SK-N-SH (cell line): ENCODE measurements at regions not wholly inside any gene's neighbourhood (a gene's known extent, or its start where the extent isn't known, plus 50 kb on each side); places are given as distances from the start of the nearest gene placed in this dataset.

Source experiments
- CTCF ChIA-PET: fragments of 300-600, 350-600 bp; formaldehyde crosslinking; extraction: SDS; loops from one replicate; lab custom pipeline; 2021; lab: Yijun Ruan, JAX
- POLR2A ChIA-PET: fragments of 350-600 bp; sonication (Branson Sonifier 250); formaldehyde crosslinking; extraction: SDS; loops from one replicate; lab custom pipeline; 2020; ENCODE audit warnings: antibody characterized with exemption, inconsistent platforms; lab: Yijun Ruan, JAX
- DNase-seq: peaks from one replicate; pipeline ENCODE4 v3.0.0; 2012
- H2AFZ ChIP-seq: fragments of 200-600 bp; sonication (generic); 2 replicates; pipeline ENCODE4 v1.8.1; 2016; ENCODE audit warnings: antibody characterized with exemption, mild to moderate bottlenecking, low read depth
- H3F3A ChIP-seq: fragments of 200-600 bp; sonication (generic); replicated peaks from 2 replicates; pipeline ENCODE3; 2016; ENCODE audit warnings: antibody characterized with exemption, mild to moderate bottlenecking; ENCODE audit not compliant: insufficient read depth
- H3K27ac ChIP-seq, 2 experiments: fragments of 200-500 bp in 1 of 2; fragments of 200-600 bp in 1 of 2; sonication (Bioruptor generic) in 1 of 2; sonication (generic), shearing (Covaris generic) in 1 of 2; 2 replicates each; pipeline versions ENCODE4 v1.5.1 to v1.6.1; 2014 to 2016; ENCODE audit warnings: low read depth in 2 of 2, inconsistent platforms in 1 of 2, low read length in 1 of 2, mild to moderate bottlenecking in 1 of 2, mixed read lengths in 1 of 2
- H3K27me3 ChIP-seq: fragments of 200-600 bp; sonication (generic), shearing (Covaris generic); 2 replicates; pipeline ENCODE4 v1.6.1; 2016; ENCODE audit warnings: mixed run types; ENCODE audit not compliant: insufficient read depth
- H3K36me3 ChIP-seq, 2 experiments: fragments of 200-500 bp in 1 of 2; fragments of 200-600 bp in 1 of 2; sonication (Bioruptor generic) in 1 of 2; sonication (generic) in 1 of 2; replicated peaks in 1 of 2; 2 replicates each; pipeline versions ENCODE3 to v1.5.1; 2014 to 2016; ENCODE audit warnings: low read length in 1 of 2, mild to moderate bottlenecking in 1 of 2; ENCODE audit not compliant: insufficient read depth in 2 of 2, control insufficient read depth in 1 of 2
- H3K4me1 ChIP-seq, 2 experiments: fragments of 200-500 bp in 1 of 2; fragments of 200-600 bp in 1 of 2; sonication (Bioruptor generic) in 1 of 2; sonication (generic), shearing (Covaris generic) in 1 of 2; 2 replicates each; pipeline versions ENCODE4 v1.5.1 to v1.6.1; 2014 to 2016; ENCODE audit warnings: low read depth in 1 of 2, low read length in 1 of 2, mixed run types in 1 of 2; ENCODE audit not compliant: insufficient read depth in 2 of 2, control insufficient read depth in 1 of 2
- H3K4me2 ChIP-seq: fragments of 200-600 bp; sonication (generic), shearing (Covaris generic); 2 replicates; pipeline ENCODE4 v1.6.1; 2017; ENCODE audit warnings: mixed run types
- H3K4me3 ChIP-seq, 2 experiments: fragments of 200-500 bp in 1 of 2; fragments of 200-600 bp in 1 of 2; sonication (Bioruptor generic) in 1 of 2; sonication (generic), shearing (Covaris generic) in 1 of 2; 2 replicates each; pipeline versions ENCODE4 v1.5.1 to v1.8.1; 2014 to 2016; ENCODE audit warnings: low read depth in 2 of 2, inconsistent platforms in 1 of 2, low read length in 1 of 2, mild to moderate bottlenecking in 1 of 2, mixed read lengths in 1 of 2, moderate library complexity in 1 of 2
- H3K79me2 ChIP-seq: fragments of 200-600 bp; sonication (generic); 2 replicates; pipeline ENCODE4 v1.8.1; 2017; ENCODE audit warnings: mild to moderate bottlenecking; ENCODE audit not compliant: insufficient read depth
- H3K9ac ChIP-seq: fragments of 200-600 bp; sonication (generic); 2 replicates; pipeline ENCODE4 v1.6.1; 2017; ENCODE audit warnings: mixed run types
- H3K9me2 ChIP-seq: fragments of 200-600 bp; sonication (generic); 2 replicates; pipeline ENCODE4 v1.6.1; 2017; ENCODE audit warnings: mixed run types
- H3K9me3 ChIP-seq: fragments of 200-600 bp; sonication (generic); 2 replicates; pipeline ENCODE4 v1.6.1; 2017; ENCODE audit warnings: mixed run types, mild to moderate bottlenecking, moderate library complexity
- H4K20me1 ChIP-seq: fragments of 200-600 bp; sonication (generic); 2 replicates; pipeline ENCODE4 v1.6.1; 2017; ENCODE audit warnings: mild to moderate bottlenecking, mixed run types; ENCODE audit not compliant: insufficient read depth
- CHD2 ChIP-seq: fragments of 150-350 bp; IDR thresholded peaks from 2 replicates; pipeline ENCODE4 v1.6.1; 2018; ENCODE audit warnings: low read length; ENCODE audit not compliant: partially characterized antibody
- ELF1 ChIP-seq: IDR thresholded peaks from 2 replicates; pipeline ENCODE4 v1.4.0; 2012
- EP300 ChIP-seq, 2 experiments: IDR thresholded peaks; 2 replicates each; pipeline versions ENCODE4 v1.4.0 to v1.6.1; 2012; ENCODE audit warnings: borderline replicate concordance in 1 of 2, low read depth in 1 of 2, low read length in 1 of 2
- FOXM1 ChIP-seq: IDR thresholded peaks from 2 replicates; pipeline ENCODE4 v1.4.0; 2012; ENCODE audit warnings: low read depth, mild to moderate bottlenecking
- MEF2A ChIP-seq: IDR thresholded peaks from 2 replicates; pipeline ENCODE4 v1.4.0; 2012; ENCODE audit warnings: low read depth, borderline replicate concordance
- MXI1 ChIP-seq: IDR thresholded peaks from 2 replicates; pipeline ENCODE4 v1.6.1; 2012; ENCODE audit warnings: mild to moderate bottlenecking, low read depth, low read length, improper control_type of control experiment
- POLR2AphosphoS5 ChIP-seq: IDR thresholded peaks from 2 replicates; pipeline ENCODE4 v1.6.1; 2012; ENCODE audit warnings: low read depth, low read length
- SIN3A ChIP-seq: IDR thresholded peaks from 2 replicates; pipeline ENCODE4 v1.6.1; 2012; ENCODE audit warnings: low read depth, mild to moderate bottlenecking, low read length, moderate library complexity, borderline replicate concordance
- TAF1 ChIP-seq: IDR thresholded peaks from 2 replicates; pipeline ENCODE4 v1.6.1; 2012; ENCODE audit warnings: low read depth, mild to moderate bottlenecking, low read length, moderate library complexity, borderline replicate concordance
- TEAD4 ChIP-seq: IDR thresholded peaks from 2 replicates; pipeline ENCODE4 v1.4.0; 2012; ENCODE audit warnings: mild to moderate bottlenecking, borderline replicate concordance; ENCODE audit not compliant: insufficient read depth
- USF1 ChIP-seq: IDR thresholded peaks from 2 replicates; pipeline ENCODE4 v1.4.0; 2012; ENCODE audit warnings: low read depth, borderline replicate concordance
- WGBS: methylation state at CpG from one replicate; pipeline ENCODE4 v1.1.6; 2017; ENCODE audit warnings: low lambda C conversion rate; 5-methylcytosine and 5-hydroxymethylcytosine counted together
- TF ChIP-seq, protein P1 (sequence below): IDR thresholded peaks from 2 replicates; pipeline ENCODE4 v1.4.0; 2012; ENCODE audit warnings: low read depth
- TF ChIP-seq, protein P2 (sequence below): IDR thresholded peaks from 2 replicates; pipeline ENCODE4; 2012

DNA sequence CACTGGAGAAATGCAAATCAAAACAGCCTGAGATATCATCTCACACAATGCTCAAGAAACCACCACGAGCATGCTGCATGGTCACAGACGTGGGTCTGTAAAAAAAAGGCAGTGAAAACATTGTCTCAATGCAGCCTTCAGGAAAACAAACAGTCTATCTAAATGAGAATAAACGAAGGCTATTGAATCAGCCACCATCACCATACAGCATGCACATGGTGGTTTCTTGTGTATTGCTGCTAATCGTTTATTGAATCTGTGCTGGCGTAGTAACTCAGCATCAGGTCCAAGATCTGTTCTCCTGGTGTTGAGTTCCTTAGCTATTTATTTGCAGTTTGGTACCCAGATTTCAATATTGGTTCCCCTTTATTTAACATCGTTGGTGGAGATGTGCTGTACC is 1115.0 kb downstream of the CDH18 start:
- no peak overlapping the region for H2AFZ ChIP-seq
- ChIA-PET POLR2A (no interaction called here), CTCF (interaction anchor here (1.1 kb wide), 1 partner anchor 44 kb away, joined by 3 read pairs; no protein-coding TSS in a partner anchor)
- TF ChIP-seq, protein P1, sequence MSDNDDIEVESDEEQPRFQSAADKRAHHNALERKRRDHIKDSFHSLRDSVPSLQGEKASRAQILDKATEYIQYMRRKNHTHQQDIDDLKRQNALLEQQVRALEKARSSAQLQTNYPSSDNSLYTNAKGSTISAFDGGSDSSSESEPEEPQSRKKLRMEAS: no peak
- no peak overlapping the region for H3K27ac ChIP-seq
- H3K9ac ChIP-seq: no peak overlapping the region
- no peaks in the 10 kb centered on the region for H3K4me1 ChIP-seq
- WGBS: 17% methylated on average over 6 of the region's 6 CpGs
- no peaks in the 10 kb centered on the region for H3F3A ChIP-seq
- H3K4me3 ChIP-seq: no peak overlapping the region
- no peaks in the 10 kb centered on the region for H3K27me3 ChIP-seq
- H3K36me3 ChIP-seq: no peaks in the 10 kb centered on the region
- H3K9me2 ChIP-seq: no peaks in the 10 kb centered on the region
- H3K4me2 ChIP-seq: no peak overlapping the region
- H3K9me3 ChIP-seq: no peaks in the 10 kb centered on the region
- no peaks in the 10 kb centered on the region for H3K79me2 ChIP-seq
- H4K20me1 ChIP-seq: no peaks in the 10 kb centered on the region
- no peak for DNase-seq

DNA sequence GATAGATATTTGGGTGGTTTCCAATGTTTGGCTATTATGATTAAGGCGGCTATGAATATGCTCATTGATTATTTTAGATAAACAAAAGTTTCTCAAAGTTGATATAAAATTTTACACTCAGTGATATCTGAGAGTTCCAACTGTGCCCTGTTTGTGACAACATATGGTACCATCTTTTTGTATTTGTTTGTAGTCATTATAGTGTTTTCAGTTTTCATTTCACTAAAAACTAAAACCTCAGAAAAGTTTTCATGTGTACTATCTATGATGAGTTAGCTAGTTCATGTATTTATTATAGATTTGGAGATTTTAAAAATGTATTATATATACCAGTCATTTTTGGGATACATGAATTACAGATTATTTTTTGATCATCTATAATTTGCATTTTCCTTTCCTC is 1111.4 kb downstream of the CDH18 start:
- H3K9ac ChIP-seq: no peak overlapping the region
- POLR2A ChIA-PET: no interaction called here
- WGBS: 15% methylated on average over 1 of the region's 1 CpG
- CTCF ChIA-PET: no interaction called here
- no peaks in the 10 kb centered on the region for H3K4me1 ChIP-seq
- no peaks in the 10 kb centered on the region for H3K27me3 ChIP-seq
- no peak overlapping the region for H3K4me2 ChIP-seq
- no peaks in the 10 kb centered on the region for H3F3A ChIP-seq
- H3K4me3 ChIP-seq: no peak overlapping the region
- no peaks in the 10 kb centered on the region for H4K20me1 ChIP-seq
- no peaks in the 10 kb centered on the region for H3K9me3 ChIP-seq
- no peaks in the 10 kb centered on the region for H3K9me2 ChIP-seq
- TF ChIP-seq TAF1 (no peak), SIN3A (no peak), POLR2AphosphoS5 (no peak), EP300 (IDR thresholded peaks at IDR 0.05; ENCODE audit: borderline replicate concordance in 1 of 2, low read depth in 1 of 2, low read length in 1 of 2) (no peak), CHD2 (no peak), MXI1 (no peak), USF1 (no peak), MEF2A (no peak), ELF1 (no peak), TEAD4 (no peak), FOXM1 (no peak)
- TF ChIP-seq, protein P2, sequence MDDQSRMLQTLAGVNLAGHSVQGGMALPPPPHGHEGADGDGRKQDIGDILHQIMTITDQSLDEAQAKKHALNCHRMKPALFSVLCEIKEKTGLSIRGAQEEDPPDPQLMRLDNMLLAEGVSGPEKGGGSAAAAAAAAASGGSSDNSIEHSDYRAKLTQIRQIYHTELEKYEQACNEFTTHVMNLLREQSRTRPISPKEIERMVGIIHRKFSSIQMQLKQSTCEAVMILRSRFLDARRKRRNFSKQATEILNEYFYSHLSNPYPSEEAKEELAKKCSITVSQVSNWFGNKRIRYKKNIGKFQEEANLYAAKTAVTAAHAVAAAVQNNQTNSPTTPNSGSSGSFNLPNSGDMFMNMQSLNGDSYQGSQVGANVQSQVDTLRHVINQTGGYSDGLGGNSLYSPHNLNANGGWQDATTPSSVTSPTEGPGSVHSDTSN: no peak
- H2AFZ ChIP-seq: no peak overlapping the region
- H3K27ac ChIP-seq: no peak overlapping the region
- no peaks in the 10 kb centered on the region for H3K36me3 ChIP-seq
- no peak for DNase-seq
- H3K79me2 ChIP-seq: no peaks in the 10 kb centered on the region
